Ishikawa (cell line): ENCODE measurements at regions not wholly inside any gene's neighbourhood (a gene's known extent, or its start where the extent isn't known, plus 50 kb on each side); places are given as distances from the start of the nearest gene placed in this dataset.

Experiments
- EGR1 ChIP-seq: IDR thresholded peaks from 2 replicates; pipeline ENCODE4 v1.6.1; 2012
- NFIC ChIP-seq: IDR thresholded peaks from 2 replicates; pipeline ENCODE4 v1.6.1; 2012
- REST ChIP-seq: IDR thresholded peaks from 2 replicates; pipeline ENCODE4 v1.6.1; 2012; ENCODE audit warnings: low read depth, mild to moderate bottlenecking
- TAF1 ChIP-seq: IDR thresholded peaks from 2 replicates; pipeline ENCODE4 v1.6.1; 2012; ENCODE audit warnings: low read depth, mild to moderate bottlenecking
- TCF12 ChIP-seq: IDR thresholded peaks from 2 replicates; pipeline ENCODE4 v1.6.1; 2012; ENCODE audit warnings: low read depth
- YY1 ChIP-seq: IDR thresholded peaks from 2 replicates; pipeline ENCODE4 v1.6.1; 2012; ENCODE audit warnings: low read depth
- ZBTB7A ChIP-seq: IDR thresholded peaks from 2 replicates; pipeline ENCODE4 v1.6.1; 2012; ENCODE audit warnings: low read depth

- TF ChIP-seq NFIC (no peak), ZBTB7A (no peak), TAF1 (no peak), REST (no peak), TCF12 (no peak), EGR1 (no peak), YY1 (no peak)
These were observed 100.7 kb upstream of the OR4C13 start for GRCh38 chr11:49851511-49851910.
